A549 (cell line): ENCODE measurements at regions not wholly inside any gene's neighbourhood (a gene's known extent, or its start where the extent isn't known, plus 50 kb on each side); places are given as distances from the start of the nearest gene placed in this dataset.

Source experiments
- CHD2 ChIP-seq: fragments of 150-350 bp; IDR thresholded peaks from 2 replicates; pipeline ENCODE4 v1.6.1; 2014; ENCODE audit warnings: low read length; ENCODE audit not compliant: partially characterized antibody
- CTCF ChIP-seq: fragments of >200 bp; sonication (Bioruptor Twin); formaldehyde crosslinking; IDR thresholded peaks from 3 replicates; pipeline ENCODE4 v1.5.1; 2016
- EHF ChIP-seq: fragments of 250-450 bp; sonication (Bioruptor Pico); IDR thresholded peaks from 2 replicates; pipeline ENCODE4 v1.5.0; 2020; ENCODE audit warnings: mild to moderate bottlenecking
- EP300 ChIP-seq, 2 experiments: fragments of >200 bp; sonication (Bioruptor Twin); formaldehyde crosslinking; IDR thresholded peaks; 2 replicates in 1 of 2; 3 replicates in 1 of 2; pipeline ENCODE4 v1.6.1; 2016 to 2017
- MAFK ChIP-seq: fragments of 450-650 bp; IDR thresholded peaks from 2 replicates; pipeline ENCODE4 v1.6.1; 2014; ENCODE audit not compliant: partially characterized antibody
- MYC ChIP-seq: IDR thresholded peaks from 2 replicates; pipeline ENCODE4 v1.6.1; 2012; ENCODE audit warnings: mild to moderate bottlenecking, inconsistent platforms, low read length, improper control_type of control experiment, borderline replicate concordance
- PBX3 ChIP-seq: IDR thresholded peaks from 2 replicates; pipeline ENCODE4 v1.6.1; 2012
- POLR2A ChIP-seq: IDR thresholded peaks from 2 replicates; pipeline ENCODE4 v1.6.1; 2012; ENCODE audit warnings: mild to moderate bottlenecking, low read length
- RFX5 ChIP-seq: fragments of 450-650 bp; IDR thresholded peaks from 2 replicates; pipeline ENCODE4 v1.7.1; 2014; ENCODE audit warnings: antibody characterized with exemption, mild to moderate bottlenecking, moderate library complexity
- RNF2 ChIP-seq: fragments of 200-600 bp; sonication (generic); IDR thresholded peaks from 2 replicates; pipeline ENCODE4 v1.6.1; 2016; ENCODE audit warnings: low read depth, mild to moderate bottlenecking, antibody characterized with exemption, moderate library complexity, borderline replicate concordance

GRCh38 chr9:86648828-86649170 lies 294.6 kb upstream of the TUT7 start:
- TF ChIP-seq POLR2A (no peak), RNF2 (no peak), CTCF (no peak), EHF (CRISPR knock-in tag) (no peak), EP300 (IDR thresholded peaks at IDR 0.05) (no peak), CHD2 (no peak), PBX3 (no peak), RFX5 (no peak), MAFK (no peak), MYC (no peak)
